HepG2 (cell line): ENCODE measurements at regions not wholly inside any gene's neighbourhood (a gene's known extent, or its start where the extent isn't known, plus 50 kb on each side); places are given as distances from the start of the nearest gene placed in this dataset.
"Not testable (repeated sequence)": the region's sequence is repeated elsewhere in the genome, so short reads cannot be mapped to it uniquely, and the experiment has no call there.

Source experiments
- ATAC-seq: fragments of 200-7000 bp; cut with Tn5 transposase; 3 replicates; pipeline ENCODE4 v1.9.1; 2020; ENCODE audit warnings: mild to moderate bottlenecking, moderate library complexity
- BruUV-seq: library from RNA; stranded (reverse); fragments of 400-500 nt; replicated peaks from 2 replicates; lab custom pipeline; 2021; lab: Mats Ljungman, UMichigan
- CTCF ChIA-PET: fragments of 300-600 bp; formaldehyde crosslinking; extraction: SDS; loops from one replicate; lab custom pipeline; 2021; ENCODE audit warnings: low total read pairs, inconsistent platforms, low intra/inter-chr PET ratio; lab: Yijun Ruan, JAX
- POLR2A ChIA-PET: fragments of 350-600 bp; sonication (Branson Sonifier 250); formaldehyde crosslinking; loops from one replicate; lab custom pipeline; 2020; ENCODE audit warnings: antibody characterized with exemption, inconsistent platforms; lab: Yijun Ruan, JAX
- DNase-seq: peaks from one replicate; pipeline ENCODE4 v3.0.0-alpha.2; 2015; ENCODE audit warnings: low spot score
- FAIRE-seq: peaks from 3 replicates; lab custom pipeline; 2011; peaks lifted over from hg19 to GRCh38; lab: Jason Lieb, UNC
- H2AFZ ChIP-seq: one replicate; pipeline ENCODE4 v1.6.1; 2011; ENCODE audit warnings: low read length, inconsistent platforms
- H3K27ac ChIP-seq: fragments of 300-600 bp; 3 replicates; pipeline ENCODE4 v1.8.0; 2011; ENCODE audit warnings: mixed run types, mild to moderate bottlenecking, mixed read lengths, low read length, inconsistent platforms; ENCODE audit not compliant: insufficient read depth; ENCODE audit errors: extremely low read length
- H3K27me3 ChIP-seq, 2 experiments: fragments of 200-600 bp in 1 of 2; 2 replicates in 1 of 2; 3 replicates in 1 of 2; pipeline versions ENCODE4 v1.6.0 to v1.8.0; 2011; ENCODE audit warnings: low read length in 2 of 2, mild to moderate bottlenecking in 2 of 2, moderate library complexity in 2 of 2, inconsistent platforms in 1 of 2; ENCODE audit not compliant: insufficient read depth in 2 of 2, control insufficient read depth in 1 of 2
- H3K36me3 ChIP-seq, 2 experiments: fragments of 200-600 bp in 1 of 2; replicated peaks in 1 of 2; 2 replicates in 1 of 2; 3 replicates in 1 of 2; pipeline versions ENCODE4 v1.5.1 to v1.8.0; 2011; ENCODE audit warnings: low read length in 2 of 2, inconsistent platforms in 1 of 2; ENCODE audit not compliant: insufficient read depth in 2 of 2, control insufficient read depth in 1 of 2
- H3K4me1 ChIP-seq: 2 replicates; pipeline ENCODE4 v1.5.1; 2012; ENCODE audit warnings: low read length, inconsistent platforms; ENCODE audit not compliant: insufficient read depth
- H3K4me2 ChIP-seq: 2 replicates; pipeline ENCODE4 v1.6.0; 2011; ENCODE audit warnings: low read depth, low read length, inconsistent platforms
- H3K4me3 ChIP-seq, 3 experiments: fragments of 200-600 bp in 1 of 3; sonication (generic), shearing (Covaris generic) in 1 of 3; replicated peaks in 1 of 3; 2 replicates each; pipeline ENCODE4 v1.5.1; 2011 to 2016; ENCODE audit warnings: low read length in 3 of 3, inconsistent platforms in 2 of 3, low read depth in 2 of 3, mild to moderate bottlenecking in 2 of 3, control low read depth in 1 of 3, mixed read lengths in 1 of 3; ENCODE audit not compliant: insufficient read depth in 1 of 3
- H3K79me2 ChIP-seq: one replicate; pipeline ENCODE4 v1.6.1; 2011; ENCODE audit warnings: low read length, inconsistent platforms; ENCODE audit not compliant: insufficient read depth
- H3K9ac ChIP-seq: 2 replicates; pipeline ENCODE4 v1.6.0; 2011; ENCODE audit warnings: mild to moderate bottlenecking, low read depth, low read length, inconsistent platforms; ENCODE audit not compliant: insufficient read depth
- H3K9me3 ChIP-seq: 2 replicates; pipeline ENCODE4 v1.5.1; 2012; ENCODE audit warnings: mild to moderate bottlenecking, low read length
- H4K20me1 ChIP-seq: 2 replicates; pipeline ENCODE4 v1.6.0; 2011; ENCODE audit warnings: inconsistent platforms, mild to moderate bottlenecking, low read length, moderate library complexity; ENCODE audit not compliant: insufficient read depth
- EED ChIP-seq: sonication (generic); formaldehyde crosslinking; IDR thresholded peaks from 2 replicates; pipeline ENCODE4 v1.5.0; 2020; ENCODE audit warnings: mild to moderate bottlenecking, missing genetic modification reagents
- FOXK2 ChIP-seq: fragments of 450-650 bp; IDR thresholded peaks from 2 replicates; pipeline ENCODE4 v1.6.1; 2016
- KAT7 ChIP-seq: IDR thresholded peaks from 2 replicates; pipeline ENCODE4 v1.6.1; 2018; ENCODE audit warnings: borderline replicate concordance, missing compliant biosample characterization
- MEF2D ChIP-seq: sonication (generic); formaldehyde crosslinking; IDR thresholded peaks from 2 replicates; pipeline ENCODE4 v1.5.1; 2020; ENCODE audit warnings: mild to moderate bottlenecking, missing genetic modification reagents
- POLR2AphosphoS5 ChIP-seq: IDR thresholded peaks from 2 replicates; pipeline ENCODE4 v1.6.1; 2012; ENCODE audit warnings: low read depth, low read length
- RFX5 ChIP-seq: IDR thresholded peaks from 2 replicates; pipeline ENCODE4 v1.6.1; 2011; ENCODE audit warnings: low read depth, low read length, improper control_type of control experiment
- SMAD9 ChIP-seq: sonication (generic); formaldehyde crosslinking; IDR thresholded peaks from 2 replicates; pipeline ENCODE4 v1.5.1; 2020; ENCODE audit warnings: mild to moderate bottlenecking, missing genetic modification reagents
- ZBTB7B ChIP-seq: sonication (generic); formaldehyde crosslinking; IDR thresholded peaks from 2 replicates; pipeline ENCODE4 v1.4.0; 2020; ENCODE audit warnings: missing genetic modification reagents
- ZSCAN21 ChIP-seq: sonication (generic); formaldehyde crosslinking; IDR thresholded peaks from 2 replicates; pipeline ENCODE4 v1.8.0; 2022; ENCODE audit warnings: mild to moderate bottlenecking, missing genetic modification reagents, moderate library complexity, borderline replicate concordance
- WGBS: methylation state at CpG from one replicate; pipeline ENCODE4 v1.1.6; 2017; ENCODE audit warnings: low lambda C conversion rate; 5-methylcytosine and 5-hydroxymethylcytosine counted together
- in situ Hi-C: cut with HindIII; loops from 2 replicates; pipeline ENCODE4 v1.10.0; 2017; ENCODE audit warnings: low pct_unique_long_range_greater_than_20kb; ENCODE audit not compliant: extremely low pct_ligation_motif_present
- intact Hi-C: fragments of 100-400 bp; cut with micrococcal nuclease; formaldehyde crosslinking; loops from one replicate; pipeline ENCODE4 v1.10.0; 2022; ENCODE audit not compliant: unreplicated experiment
- TF ChIP-seq, protein P1 (sequence below), 2 experiments: sonication (generic) in 1 of 2; formaldehyde crosslinking in 1 of 2; IDR thresholded peaks; 2 replicates each; pipeline versions ENCODE4 v1.6.1 to v1.9.0; 2014 to 2022; ENCODE audit warnings: antibody characterized with exemption in 1 of 2, borderline replicate concordance in 1 of 2, inconsistent platforms in 1 of 2, low read depth in 1 of 2, missing genetic modification reagents in 1 of 2

- no peak for TF ChIP-seq SMAD9 (CRISPR knock-in tag)
Measured at GRCh38 chr4:134622199-134622598, 420.6 kb upstream of the PABPC4L start (continued).

DNA sequence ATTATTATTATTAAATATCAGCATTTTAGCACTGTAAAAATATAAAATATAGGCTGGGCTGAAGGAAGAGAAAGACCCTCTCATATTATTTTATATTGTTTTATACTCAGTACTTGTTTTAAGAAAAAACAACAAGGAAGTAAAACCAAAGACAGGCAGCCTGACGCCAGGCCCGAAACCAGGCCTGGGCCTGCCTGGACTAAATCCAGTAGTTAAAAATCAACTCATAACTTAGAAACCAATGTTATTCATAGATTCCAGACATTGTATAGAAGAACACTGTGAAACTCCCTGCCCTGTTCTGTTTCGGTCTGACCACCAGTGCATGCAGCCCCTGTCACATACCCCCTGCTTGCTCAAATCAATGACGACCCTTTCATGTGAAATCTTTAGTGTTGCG, 420.1 kb upstream of the PABPC4L start:
- H4K20me1 ChIP-seq, DNase-seq, BruUV-seq, H3K27me3 ChIP-seq, H3K36me3 ChIP-seq, CTCF ChIA-PET, H3K9ac ChIP-seq, H3K4me2 ChIP-seq, H3K9me3 ChIP-seq, intact Hi-C loops, H3K4me1 ChIP-seq, in situ Hi-C loops, H3K79me2 ChIP-seq, POLR2A ChIA-PET, FAIRE-seq, H3K4me3 ChIP-seq, H3K27ac ChIP-seq, ATAC-seq, H2AFZ ChIP-seq: not testable (repeated sequence)
- WGBS: 60% methylated on average over 4 of the region's 5 CpGs

- ChIA-PET CTCF (no interaction called here), POLR2A (no interaction called here)
- no peak overlapping the region for H3K27ac ChIP-seq
- H3K36me3 ChIP-seq: no peaks in the 10 kb centered on the region
- H3K4me1 ChIP-seq: no peaks in the 10 kb centered on the region
- H3K27me3 ChIP-seq: no peaks in the 10 kb centered on the region
- H3K9me3 ChIP-seq: no peaks in the 10 kb centered on the region
- no peaks in the 10 kb centered on the region for H3K79me2 ChIP-seq
- DNase-seq (no peak), FAIRE-seq (no peak), ATAC-seq (no peak)
- H3K9ac ChIP-seq: no peak overlapping the region
- WGBS: 0% methylated on average over 1 of the region's 1 CpG
- H2AFZ ChIP-seq: no peak overlapping the region
- no peak overlapping the region for H3K4me2 ChIP-seq
- in situ Hi-C loops (no loop called here), intact Hi-C loops (no loop called here)
- no peak overlapping the region for H3K4me3 ChIP-seq
- no peaks in the 10 kb centered on the region for H4K20me1 ChIP-seq
- no TSS peak for BruUV-seq
- TF ChIP-seq RFX5 (no peak), EED (CRISPR knock-in tag) (no peak), KAT7 (CRISPR knock-in tag) (no peak), FOXK2 (no peak), MEF2D (CRISPR knock-in tag) (no peak), POLR2AphosphoS5 (no peak), ZBTB7B (CRISPR knock-in tag) (no peak), ZSCAN21 (CRISPR knock-in tag) (no peak)
- TF ChIP-seq, protein P1, sequence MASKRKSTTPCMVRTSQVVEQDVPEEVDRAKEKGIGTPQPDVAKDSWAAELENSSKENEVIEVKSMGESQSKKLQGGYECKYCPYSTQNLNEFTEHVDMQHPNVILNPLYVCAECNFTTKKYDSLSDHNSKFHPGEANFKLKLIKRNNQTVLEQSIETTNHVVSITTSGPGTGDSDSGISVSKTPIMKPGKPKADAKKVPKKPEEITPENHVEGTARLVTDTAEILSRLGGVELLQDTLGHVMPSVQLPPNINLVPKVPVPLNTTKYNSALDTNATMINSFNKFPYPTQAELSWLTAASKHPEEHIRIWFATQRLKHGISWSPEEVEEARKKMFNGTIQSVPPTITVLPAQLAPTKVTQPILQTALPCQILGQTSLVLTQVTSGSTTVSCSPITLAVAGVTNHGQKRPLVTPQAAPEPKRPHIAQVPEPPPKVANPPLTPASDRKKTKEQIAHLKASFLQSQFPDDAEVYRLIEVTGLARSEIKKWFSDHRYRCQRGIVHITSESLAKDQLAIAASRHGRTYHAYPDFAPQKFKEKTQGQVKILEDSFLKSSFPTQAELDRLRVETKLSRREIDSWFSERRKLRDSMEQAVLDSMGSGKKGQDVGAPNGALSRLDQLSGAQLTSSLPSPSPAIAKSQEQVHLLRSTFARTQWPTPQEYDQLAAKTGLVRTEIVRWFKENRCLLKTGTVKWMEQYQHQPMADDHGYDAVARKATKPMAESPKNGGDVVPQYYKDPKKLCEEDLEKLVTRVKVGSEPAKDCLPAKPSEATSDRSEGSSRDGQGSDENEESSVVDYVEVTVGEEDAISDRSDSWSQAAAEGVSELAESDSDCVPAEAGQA (IDR thresholded peaks at IDR 0.05; ENCODE audit: low read depth): no peak
- TF ChIP-seq, protein P1 (CRISPR knock-in tag; IDR thresholded peaks at IDR 0.05; ENCODE audit: borderline replicate concordance): no peak
Measured at GRCh38 chr4:134610956-134611355, 409.4 kb upstream of the PABPC4L start.
